H1 (cell line): ENCODE measurements at regions not wholly inside any gene's neighbourhood (a gene's known extent, or its start where the extent isn't known, plus 50 kb on each side); places are given as distances from the start of the nearest gene placed in this dataset.
"Not testable (repeated sequence)": the region's sequence is repeated elsewhere in the genome, so short reads cannot be mapped to it uniquely, and the experiment has no call there.

Source experiments
- CTCF ChIA-PET: fragments of 300-600 bp; sonication (Branson Sonifier 250); formaldehyde crosslinking; loops from one replicate; lab custom pipeline; 2021; ENCODE audit not compliant: partially characterized antibody; lab: Charles Lee
- POLR2A ChIA-PET: fragments of 300-600 bp; sonication (Branson Sonifier 250); formaldehyde crosslinking; loops from one replicate; lab custom pipeline; 2021; ENCODE audit warnings: inconsistent platforms; ENCODE audit not compliant: partially characterized antibody; lab: Charles Lee
- DNase-seq, 2 experiments: peaks; one replicate each; pipeline versions ENCODE4 v3.0.0 to v3.0.0-alpha.2; 2010 to 2022; ENCODE audit warnings: low spot score in 2 of 2, low read depth in 1 of 2, mixed read lengths in 1 of 2
- FAIRE-seq: peaks from 2 replicates; lab custom pipeline; 2011; peaks lifted over from hg19 to GRCh38; lab: Jason Lieb, UNC
- H2AFZ ChIP-seq: 2 replicates; pipeline ENCODE4 v1.8.1; 2012; ENCODE audit warnings: low read length, inconsistent platforms
- H2AK5ac ChIP-seq: 2 replicates; pipeline ENCODE4 v1.6.1; 2013; ENCODE audit warnings: low read depth, low read length
- H2BK120ac ChIP-seq: replicated peaks from 2 replicates; pipeline ENCODE3; 2013; ENCODE audit warnings: low read depth, low read length, inconsistent platforms
- H2BK12ac ChIP-seq: 2 replicates; pipeline ENCODE4 v1.6.1; 2013; ENCODE audit warnings: low read depth, low read length
- H2BK15ac ChIP-seq: 2 replicates; pipeline ENCODE4 v1.6.1; 2013; ENCODE audit warnings: low read length
- H2BK20ac ChIP-seq: 2 replicates; pipeline ENCODE4 v1.6.1; 2013; ENCODE audit warnings: low read length
- H2BK5ac ChIP-seq: 2 replicates; pipeline ENCODE4 v1.6.1; 2013; ENCODE audit warnings: low read depth, low read length
- H3K14ac ChIP-seq: 2 replicates; pipeline ENCODE4 v1.6.1; 2013; ENCODE audit warnings: inconsistent platforms; ENCODE audit not compliant: insufficient read length
- H3K18ac ChIP-seq: 2 replicates; pipeline ENCODE4 v1.6.1; 2013; ENCODE audit warnings: low read length; ENCODE audit errors: extremely low read depth
- H3K23ac ChIP-seq: 2 replicates; pipeline ENCODE4 v1.6.1; 2013; ENCODE audit warnings: inconsistent platforms; ENCODE audit not compliant: insufficient read length
- H3K23me2 ChIP-seq: 2 replicates; pipeline ENCODE4 v1.6.1; 2013; ENCODE audit warnings: low read depth, low read length
- H3K27ac ChIP-seq: 2 replicates; pipeline ENCODE4 v1.6.1; 2011; ENCODE audit warnings: low read depth, low read length, inconsistent platforms
- H3K27me3 ChIP-seq, 4 experiments: replicated peaks in 1 of 4; 1 replicate in 1 of 4; 2 replicates in 3 of 4; pipeline versions ENCODE4 v1.6.1 to v1.8.1; 2011 to 2013; ENCODE audit warnings: low read length in 3 of 4, mild to moderate bottlenecking in 3 of 4, inconsistent platforms in 2 of 4, mixed read lengths in 2 of 4, moderate library complexity in 1 of 4; ENCODE audit not compliant: control insufficient read depth in 3 of 4, insufficient read depth in 3 of 4; ENCODE audit errors: extremely low read depth in 1 of 4
- H3K36me3 ChIP-seq, 4 experiments: 2 replicates each; pipeline versions ENCODE4 v1.6.1 to v1.8.1; 2011 to 2013; ENCODE audit warnings: mild to moderate bottlenecking in 4 of 4, low read length in 3 of 4, moderate library complexity in 2 of 4, control low read depth in 1 of 4, inconsistent platforms in 1 of 4; ENCODE audit not compliant: insufficient read depth in 4 of 4, control insufficient read depth in 2 of 4
- H3K4ac ChIP-seq: replicated peaks from 2 replicates; pipeline ENCODE3; 2013; ENCODE audit warnings: low read length, low read depth, mixed read lengths, inconsistent platforms; ENCODE audit not compliant: insufficient read length
- H3K4me1 ChIP-seq, 4 experiments: replicated peaks in 1 of 4; 1 replicate in 1 of 4; 2 replicates in 3 of 4; pipeline versions ENCODE4 v1.6.1 to v1.8.1; 2011 to 2013; ENCODE audit warnings: low read length in 3 of 4, inconsistent platforms in 2 of 4, mixed read lengths in 1 of 4; ENCODE audit not compliant: insufficient read depth in 4 of 4, control insufficient read depth in 3 of 4
- H3K4me2 ChIP-seq, 2 experiments: 2 replicates each; pipeline versions ENCODE4 v1.6.1 to v1.8.1; 2011 to 2013; ENCODE audit warnings: low read depth in 2 of 2, low read length in 2 of 2, control low read depth in 1 of 2, inconsistent platforms in 1 of 2, mild to moderate bottlenecking in 1 of 2; ENCODE audit not compliant: insufficient read depth in 1 of 2
- H3K4me3 ChIP-seq, 4 experiments: fragments of 200-600, 300-600 bp in 1 of 4; sonication (generic), shearing (Covaris generic), sonication (Bioruptor Twin) in 1 of 4; 2 replicates each; pipeline versions ENCODE4 v1.5.1 to v1.8.1; 2011 to 2016; ENCODE audit warnings: low read length in 4 of 4, low read depth in 3 of 4, control low read depth in 2 of 4, inconsistent platforms in 2 of 4, mild to moderate bottlenecking in 2 of 4, mixed read lengths in 1 of 4, moderate library complexity in 1 of 4; ENCODE audit not compliant: insufficient read depth in 2 of 4; ENCODE audit errors: extremely low read depth in 1 of 4
- H3K56ac ChIP-seq: replicated peaks from 2 replicates; pipeline ENCODE3; 2013; ENCODE audit warnings: low read depth, mild to moderate bottlenecking, mixed read lengths, low read length, inconsistent platforms; ENCODE audit not compliant: insufficient read length
- H3K79me1 ChIP-seq: 2 replicates; pipeline ENCODE4 v1.6.1; 2013; ENCODE audit warnings: low read depth, low read length, control low read depth
- H3K79me2 ChIP-seq, 2 experiments: 2 replicates each; pipeline versions ENCODE4 v1.6.1 to v1.8.1; 2012 to 2013; ENCODE audit warnings: low read length in 2 of 2, mild to moderate bottlenecking in 2 of 2, inconsistent platforms in 1 of 2; ENCODE audit not compliant: insufficient read depth in 2 of 2, control insufficient read depth in 1 of 2
- H3K9ac ChIP-seq, 4 experiments: replicated peaks in 1 of 4; 1 replicate in 1 of 4; 2 replicates in 3 of 4; pipeline versions ENCODE4 v1.6.1 to v1.8.1; 2011 to 2013; ENCODE audit warnings: low read depth in 3 of 4, low read length in 3 of 4, control low read depth in 2 of 4, mild to moderate bottlenecking in 2 of 4, moderate library complexity in 2 of 4, inconsistent platforms in 1 of 4; ENCODE audit errors: extremely low read depth in 1 of 4
- H3K9me3 ChIP-seq, 2 experiments: 2 replicates each; pipeline versions ENCODE4 v1.6.1 to v1.8.1; 2012 to 2013; ENCODE audit warnings: mild to moderate bottlenecking in 2 of 2, moderate library complexity in 2 of 2, control low read depth in 1 of 2, inconsistent platforms in 1 of 2, low read depth in 1 of 2, low read length in 1 of 2, mixed read lengths in 1 of 2; ENCODE audit not compliant: insufficient read depth in 2 of 2
- H4K20me1 ChIP-seq, 2 experiments: replicated peaks in 1 of 2; 2 replicates each; pipeline versions ENCODE3 to v1.8.1; 2011 to 2013; ENCODE audit warnings: inconsistent platforms in 2 of 2, low read length in 2 of 2, mild to moderate bottlenecking in 1 of 2; ENCODE audit not compliant: insufficient read depth in 2 of 2, control insufficient read depth in 1 of 2
- H4K5ac ChIP-seq: 2 replicates; pipeline ENCODE4 v1.6.1; 2013; ENCODE audit warnings: low read length, low read depth, mixed read lengths, inconsistent platforms; ENCODE audit not compliant: insufficient read length
- H4K8ac ChIP-seq: 2 replicates; pipeline ENCODE4 v1.8.0; 2013; ENCODE audit warnings: mild to moderate bottlenecking, moderate library complexity, low read length, inconsistent platforms; ENCODE audit not compliant: insufficient read depth; ENCODE audit errors: extremely low read depth
- H4K91ac ChIP-seq: replicated peaks from 2 replicates; pipeline ENCODE3; 2013; ENCODE audit warnings: low read length, mixed read lengths, inconsistent platforms; ENCODE audit not compliant: insufficient read length
- WGBS, 2 experiments: shearing (Covaris generic) in 1 of 2; methylation state at CpG; one replicate each; pipeline versions ENCODE4 v1.1.6 to v1.1.7; 2013 to 2015; ENCODE audit warnings: low lambda C conversion rate in 2 of 2, mixed read lengths in 2 of 2, inconsistent platforms in 1 of 2, low coverage in 1 of 2, missing lambda C conversion rate in 1 of 2; ENCODE audit not compliant: insufficient replicate concordance in 2 of 2, insufficient coverage in 1 of 2, insufficient read length in 1 of 2; ENCODE audit errors: extremely low coverage in 1 of 2, missing lambda C conversion rate in 1 of 2; 5-methylcytosine and 5-hydroxymethylcytosine counted together

GRCh38 chr13:18598543-18598942, 583.1 kb downstream of the TUBA3C start:
- H2BK12ac ChIP-seq, H2BK15ac ChIP-seq, H2BK120ac ChIP-seq, H3K79me1 ChIP-seq, H3K27ac ChIP-seq, H2BK20ac ChIP-seq, H3K23me2 ChIP-seq, H3K27me3 ChIP-seq, H2AK5ac ChIP-seq, H3K18ac ChIP-seq, H3K4ac ChIP-seq, H3K4me2 ChIP-seq, H3K14ac ChIP-seq, DNase-seq, H3K4me3 ChIP-seq, H3K79me2 ChIP-seq, H4K5ac ChIP-seq, H4K20me1 ChIP-seq, CTCF ChIA-PET, POLR2A ChIA-PET, H2AFZ ChIP-seq, H4K8ac ChIP-seq, H3K4me1 ChIP-seq, H3K36me3 ChIP-seq, H3K56ac ChIP-seq, H3K23ac ChIP-seq, H4K91ac ChIP-seq, FAIRE-seq, H2BK5ac ChIP-seq, H3K9ac ChIP-seq: not testable (repeated sequence)
- peaks cover 4 to 63% of the 10 kb centered on the region in 2 experiments; a peak in 2 of 4 replicates for H3K9me3 ChIP-seq
- 91% methylated on average over 16 of the region's 24 CpGs; no CpG with 5 or more reads in 1 of the 2 experiments for WGBS, 2 experiments

- POLR2A ChIA-PET, H3K79me1 ChIP-seq, H4K91ac ChIP-seq, H2BK5ac ChIP-seq, H2BK20ac ChIP-seq, H3K27me3 ChIP-seq, H4K8ac ChIP-seq, H3K56ac ChIP-seq, H3K27ac ChIP-seq, H3K79me2 ChIP-seq, H3K36me3 ChIP-seq, H3K23me2 ChIP-seq, H3K18ac ChIP-seq, H3K4me1 ChIP-seq, H3K4me2 ChIP-seq, H2BK15ac ChIP-seq, H3K9ac ChIP-seq, CTCF ChIA-PET, H2BK120ac ChIP-seq, FAIRE-seq, H3K4me3 ChIP-seq, H4K5ac ChIP-seq, H2BK12ac ChIP-seq, DNase-seq, H2AFZ ChIP-seq, H4K20me1 ChIP-seq, H3K23ac ChIP-seq, H3K14ac ChIP-seq, H2AK5ac ChIP-seq, H3K4ac ChIP-seq: not testable (repeated sequence)
- H3K9me3 ChIP-seq: peaks cover 4 to 58% of the 10 kb centered on the region in 2 experiments; a peak in 2 of 4 replicates
- 88% methylated on average over 13 of the region's 14 CpGs; no CpG with 5 or more reads in 1 of the 2 experiments for WGBS, 2 experiments
These were observed 583.7 kb downstream of the TUBA3C start for GRCh38 chr13:18597940-18598339.
